ENCODE measurements at regions not wholly inside any gene's neighbourhood (a gene's known extent, or its start where the extent isn't known, plus 50 kb on each side); places are given as distances from the start of the nearest gene placed in this dataset.

DNA sequence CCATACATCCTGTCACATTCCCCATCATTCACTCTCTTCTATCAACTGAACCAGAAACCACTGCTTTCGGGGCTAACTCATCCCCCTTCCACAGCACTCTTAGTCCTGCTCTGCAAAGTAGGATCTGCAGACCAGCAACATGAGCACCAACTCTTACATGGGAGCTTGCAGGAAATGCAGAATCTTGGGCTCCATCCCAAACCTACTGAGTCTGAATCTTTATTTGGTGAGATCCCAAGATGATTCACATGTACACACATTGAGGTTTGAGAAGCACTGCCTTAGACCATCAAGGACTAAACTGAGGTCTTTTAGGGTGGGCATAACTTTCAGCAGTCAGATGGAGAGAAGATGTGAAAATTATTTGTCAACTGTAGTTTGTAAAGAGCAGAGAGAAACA is 235.6 kb upstream of the EPHA4 start:
- no peak overlapping the region for H3K9ac ChIP-seq (ENCODE audit: low read length in 2 of 2)
- H3K27me3 ChIP-seq (ENCODE audit: control insufficient read depth in 1 of 2, insufficient read depth in 2 of 2, low read length in 2 of 2), result no peaks in the 10 kb centered on the region
- H3K36me3 ChIP-seq (ENCODE audit: control insufficient read depth in 2 of 2, insufficient read depth in 2 of 2, low read length in 2 of 2), result no peaks in the 10 kb centered on the region
- H3K27ac ChIP-seq (ENCODE audit: low read length), result no peak overlapping the region
- H3K4me3 ChIP-seq (ENCODE audit: low read length in 2 of 2), result no peak overlapping the region
- no peaks in the 10 kb centered on the region for H3K9me3 ChIP-seq (ENCODE audit: control insufficient read depth in 2 of 2, low read length in 2 of 2)
- H3K4me1 ChIP-seq (ENCODE audit: control insufficient read depth, insufficient read depth, low read length), result peaks cover 7% of the 10 kb centered on the region

DNA sequence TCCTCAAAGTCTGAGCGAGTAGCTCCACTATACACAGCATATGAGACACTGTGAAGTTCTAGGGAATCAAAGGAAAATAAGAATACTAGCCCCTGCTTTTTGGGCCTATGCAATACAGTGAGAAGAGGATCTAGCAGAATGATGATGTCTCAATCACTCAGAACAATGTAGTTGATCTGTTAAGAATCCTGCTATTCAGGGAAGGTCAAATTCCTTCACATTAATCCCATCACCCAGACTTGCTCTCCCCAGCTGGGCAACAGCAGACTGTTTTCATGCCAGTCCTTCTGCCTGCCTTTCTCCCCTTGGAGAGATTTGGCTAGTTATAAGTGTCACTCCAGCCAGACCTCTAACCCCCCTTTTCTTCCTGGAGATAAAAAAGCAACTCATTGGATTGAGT is 230.0 kb upstream of the EPHA4 start:
- Histone ChIP-seq H3K9ac (ENCODE audit: low read length in 2 of 2) (no peak overlapping the region), H3K4me3 (ENCODE audit: low read length in 2 of 2) (no peak overlapping the region), H3K9me3 (ENCODE audit: control insufficient read depth in 2 of 2, low read length in 2 of 2) (no peaks in the 10 kb centered on the region), H3K27me3 (ENCODE audit: control insufficient read depth in 1 of 2, insufficient read depth in 2 of 2, low read length in 2 of 2) (no peaks in the 10 kb centered on the region), H3K36me3 (ENCODE audit: control insufficient read depth in 2 of 2, insufficient read depth in 2 of 2, low read length in 2 of 2) (no peaks in the 10 kb centered on the region), H3K4me1 (ENCODE audit: control insufficient read depth, insufficient read depth, low read length) (no peaks in the 10 kb centered on the region), H3K27ac (ENCODE audit: low read length) (no peak overlapping the region)

DNA sequence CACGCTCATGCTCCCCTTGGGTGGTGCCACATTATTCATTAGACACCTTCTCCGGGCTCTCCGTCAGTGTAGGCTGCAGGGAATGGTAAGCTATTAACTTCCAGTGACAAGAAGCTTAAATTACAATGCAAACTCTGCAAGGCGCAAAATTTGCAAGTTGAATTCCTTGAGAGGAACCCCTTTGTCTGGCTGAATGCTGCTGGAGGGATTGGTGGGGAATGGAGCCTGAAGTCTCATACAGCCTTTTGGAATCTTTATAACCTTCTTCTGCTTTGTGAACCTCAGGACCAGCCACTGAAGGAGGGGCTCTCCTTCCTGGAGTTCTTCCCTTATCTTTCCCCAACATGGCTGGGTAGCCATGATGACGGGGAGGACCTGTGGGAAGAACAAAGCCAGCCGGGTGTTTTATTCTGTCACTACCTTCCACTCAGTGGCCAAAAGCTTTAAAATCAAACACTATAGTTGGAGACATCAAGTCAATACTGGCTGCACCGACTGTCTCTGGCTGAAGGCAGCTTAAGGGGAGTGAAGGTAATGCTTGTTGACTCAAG is 220.9 kb upstream of the EPHA4 start:
- H3K27ac ChIP-seq (ENCODE audit: low read length), result no peak overlapping the region
- no peak overlapping the region for H3K4me3 ChIP-seq (ENCODE audit: low read length in 2 of 2)
- no peaks in the 10 kb centered on the region for H3K27me3 ChIP-seq (ENCODE audit: control insufficient read depth in 1 of 2, insufficient read depth in 2 of 2, low read length in 2 of 2)
- no peak overlapping the region for H3K9ac ChIP-seq (ENCODE audit: low read length in 2 of 2)
- H3K36me3 ChIP-seq (ENCODE audit: control insufficient read depth in 2 of 2, insufficient read depth in 2 of 2, low read length in 2 of 2), result no peaks in the 10 kb centered on the region
- no peaks in the 10 kb centered on the region for H3K4me1 ChIP-seq (ENCODE audit: control insufficient read depth, insufficient read depth, low read length)
- H3K9me3 ChIP-seq (ENCODE audit: control insufficient read depth in 2 of 2, low read length in 2 of 2), result no peaks in the 10 kb centered on the region

DNA sequence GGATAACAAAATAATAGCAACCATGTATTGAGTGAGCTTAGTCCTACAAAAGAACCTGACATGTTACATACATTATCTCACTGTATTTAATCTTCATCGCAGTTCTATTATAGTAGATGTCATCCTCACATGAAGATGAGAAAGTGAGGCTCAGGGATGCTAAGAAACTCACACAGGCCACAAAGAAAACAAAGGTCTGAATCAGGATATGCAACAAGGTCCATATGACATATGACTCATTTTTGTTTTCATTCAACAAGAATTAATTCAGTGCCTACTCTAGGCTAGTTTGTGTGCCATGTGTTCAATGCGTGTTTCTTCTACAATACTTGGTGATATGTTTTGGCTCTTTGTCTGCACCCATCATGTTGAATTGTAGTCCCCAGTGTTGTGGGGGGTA is 219.7 kb upstream of the EPHA4 start:
- Histone ChIP-seq H3K4me1 (ENCODE audit: control insufficient read depth, insufficient read depth, low read length) (peaks cover 5% of the 10 kb centered on the region), H3K9me3 (ENCODE audit: control insufficient read depth in 2 of 2, low read length in 2 of 2) (no peaks in the 10 kb centered on the region), H3K4me3 (ENCODE audit: low read length in 2 of 2) (no peak overlapping the region), H3K27ac (ENCODE audit: low read length) (no peak overlapping the region), H3K9ac (ENCODE audit: low read length in 2 of 2) (no peak overlapping the region), H3K36me3 (ENCODE audit: control insufficient read depth in 2 of 2, insufficient read depth in 2 of 2, low read length in 2 of 2) (no peaks in the 10 kb centered on the region), H3K27me3 (ENCODE audit: control insufficient read depth in 1 of 2, insufficient read depth in 2 of 2, low read length in 2 of 2) (no peaks in the 10 kb centered on the region)

DNA sequence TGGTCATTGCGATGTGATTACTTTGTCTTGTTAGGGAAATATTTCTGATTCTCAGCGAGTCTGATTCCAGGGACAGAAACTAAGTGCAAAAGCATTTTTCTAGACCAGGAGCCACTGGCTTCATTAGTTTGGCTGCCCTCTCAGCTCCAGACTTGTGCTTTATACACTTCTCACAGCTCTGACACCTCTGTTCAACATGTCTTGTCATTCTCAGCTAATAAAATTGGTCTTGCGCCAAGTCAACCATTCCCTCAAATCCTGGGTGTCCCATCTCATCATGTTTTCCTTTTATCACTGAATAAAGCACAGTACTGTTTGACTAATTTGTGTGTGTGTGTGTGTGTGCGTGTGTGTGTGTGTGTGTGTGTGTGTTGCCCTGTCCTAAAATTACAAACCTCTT is 215.5 kb upstream of the EPHA4 start:
- Histone ChIP-seq H3K4me3 (ENCODE audit: low read length in 2 of 2) (no peak overlapping the region), H3K4me1 (ENCODE audit: control insufficient read depth, insufficient read depth, low read length) (peaks cover 5% of the 10 kb centered on the region), H3K27me3 (ENCODE audit: control insufficient read depth in 1 of 2, insufficient read depth in 2 of 2, low read length in 2 of 2) (no peaks in the 10 kb centered on the region), H3K27ac (ENCODE audit: low read length) (no peak overlapping the region), H3K36me3 (ENCODE audit: control insufficient read depth in 2 of 2, insufficient read depth in 2 of 2, low read length in 2 of 2) (no peaks in the 10 kb centered on the region), H3K9ac (ENCODE audit: low read length in 2 of 2) (no peak overlapping the region), H3K9me3 (ENCODE audit: control insufficient read depth in 2 of 2, low read length in 2 of 2) (no peaks in the 10 kb centered on the region)

DNA sequence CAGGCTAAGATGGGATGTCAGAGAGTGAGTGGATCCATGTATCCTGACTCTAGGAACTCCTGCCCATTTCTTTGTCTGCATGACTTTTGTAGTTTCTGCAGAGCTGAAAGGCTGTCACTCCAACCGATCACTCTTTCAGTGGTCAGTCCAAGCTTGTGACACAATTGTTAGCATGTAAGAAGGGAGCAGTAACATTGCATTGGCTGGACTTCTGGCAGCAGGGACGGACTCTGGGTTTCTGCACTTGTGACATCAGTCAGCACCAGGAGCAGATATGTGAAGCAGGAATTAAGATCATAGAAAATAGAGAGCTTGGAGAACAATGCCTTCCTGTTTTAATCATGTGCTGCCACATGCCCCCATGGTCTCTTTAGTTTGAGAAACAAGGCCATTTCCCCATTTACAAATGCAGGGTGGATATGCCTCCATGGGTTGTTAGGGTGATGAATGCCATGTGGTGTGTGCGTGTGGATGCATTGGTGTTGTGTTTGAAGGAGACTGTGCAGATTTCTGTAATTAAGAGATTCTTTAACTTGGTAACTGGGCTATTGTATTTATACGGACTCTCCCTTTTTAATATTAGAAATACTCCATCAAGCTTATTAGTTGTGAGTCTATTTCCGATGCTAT is 214.3 kb upstream of the EPHA4 start:
- no peaks in the 10 kb centered on the region for H3K9me3 ChIP-seq (ENCODE audit: control insufficient read depth in 2 of 2, low read length in 2 of 2)
- H3K27me3 ChIP-seq (ENCODE audit: control insufficient read depth in 1 of 2, insufficient read depth in 2 of 2, low read length in 2 of 2), result no peaks in the 10 kb centered on the region
- H3K4me3 ChIP-seq (ENCODE audit: low read length in 2 of 2), result no peak overlapping the region
- peaks cover 5% of the 10 kb centered on the region for H3K4me1 ChIP-seq (ENCODE audit: control insufficient read depth, insufficient read depth, low read length)
- H3K9ac ChIP-seq (ENCODE audit: low read length in 2 of 2), result no peak overlapping the region
- no peak overlapping the region for H3K27ac ChIP-seq (ENCODE audit: low read length)
- no peaks in the 10 kb centered on the region for H3K36me3 ChIP-seq (ENCODE audit: control insufficient read depth in 2 of 2, insufficient read depth in 2 of 2, low read length in 2 of 2)

DNA sequence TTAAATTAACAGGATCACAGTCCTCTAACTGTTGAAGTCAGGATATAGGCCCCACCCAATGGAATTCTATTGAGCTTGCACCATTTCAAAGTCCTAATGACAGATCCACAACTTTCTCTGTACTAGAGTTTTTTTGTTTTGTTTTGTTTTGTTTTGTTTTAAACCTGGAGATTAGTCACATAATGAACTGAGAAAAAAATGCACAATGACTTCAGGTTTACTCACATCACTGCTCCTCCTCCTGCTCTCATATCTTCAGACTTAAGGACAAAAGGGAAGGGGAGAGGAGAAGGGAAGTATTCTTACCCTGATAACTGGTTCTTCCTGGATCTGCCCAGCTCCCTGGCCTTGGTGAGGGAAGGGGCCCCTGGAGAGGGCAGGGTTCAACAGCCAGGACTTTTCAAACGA is 208.2 kb upstream of the EPHA4 start:
- no peaks in the 10 kb centered on the region for H3K36me3 ChIP-seq (ENCODE audit: control insufficient read depth in 2 of 2, insufficient read depth in 2 of 2, low read length in 2 of 2)
- no peaks in the 10 kb centered on the region for H3K27me3 ChIP-seq (ENCODE audit: control insufficient read depth in 1 of 2, insufficient read depth in 2 of 2, low read length in 2 of 2)
- H3K4me3 ChIP-seq (ENCODE audit: low read length in 2 of 2), result no peak overlapping the region
- H3K27ac ChIP-seq (ENCODE audit: low read length), result peak overlapping the region; percentile 62
- peaks cover 15% of the 10 kb centered on the region for H3K4me1 ChIP-seq (ENCODE audit: control insufficient read depth, insufficient read depth, low read length)
- no peak overlapping the region for H3K9ac ChIP-seq (ENCODE audit: low read length in 2 of 2)
- no peaks in the 10 kb centered on the region for H3K9me3 ChIP-seq (ENCODE audit: control insufficient read depth in 2 of 2, low read length in 2 of 2)

DNA sequence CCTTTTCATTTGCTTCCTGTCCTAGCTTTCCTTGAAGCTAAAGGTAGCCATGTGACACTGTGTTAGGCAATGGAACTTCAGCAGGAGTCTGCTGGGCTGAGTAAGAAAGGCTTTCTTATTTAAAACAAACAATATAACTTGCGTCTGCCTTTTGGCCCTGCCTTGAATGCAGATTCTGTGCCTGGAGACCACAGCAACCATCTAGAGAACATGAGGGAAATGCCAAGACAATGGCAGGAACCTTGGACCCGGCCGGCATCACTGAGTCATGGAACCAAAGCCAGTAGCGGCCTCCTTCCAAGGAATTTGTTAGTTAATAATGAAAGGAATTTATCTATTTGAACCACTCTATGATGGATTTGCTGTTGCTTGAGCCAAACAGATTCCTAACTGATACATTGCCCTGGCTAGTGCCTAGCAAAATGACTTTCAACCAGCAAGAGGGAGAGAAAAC is 207.5 kb upstream of the EPHA4 start:
- Histone ChIP-seq H3K27me3 (ENCODE audit: control insufficient read depth in 1 of 2, insufficient read depth in 2 of 2, low read length in 2 of 2) (no peaks in the 10 kb centered on the region), H3K9ac (ENCODE audit: low read length in 2 of 2) (no peak overlapping the region), H3K36me3 (ENCODE audit: control insufficient read depth in 2 of 2, insufficient read depth in 2 of 2, low read length in 2 of 2) (no peaks in the 10 kb centered on the region), H3K9me3 (ENCODE audit: control insufficient read depth in 2 of 2, low read length in 2 of 2) (no peaks in the 10 kb centered on the region), H3K4me1 (ENCODE audit: control insufficient read depth, insufficient read depth, low read length) (peaks cover 15% of the 10 kb centered on the region), H3K4me3 (ENCODE audit: low read length in 2 of 2) (no peak overlapping the region), H3K27ac (ENCODE audit: low read length) (peak overlapping the region; percentile 62)

DNA sequence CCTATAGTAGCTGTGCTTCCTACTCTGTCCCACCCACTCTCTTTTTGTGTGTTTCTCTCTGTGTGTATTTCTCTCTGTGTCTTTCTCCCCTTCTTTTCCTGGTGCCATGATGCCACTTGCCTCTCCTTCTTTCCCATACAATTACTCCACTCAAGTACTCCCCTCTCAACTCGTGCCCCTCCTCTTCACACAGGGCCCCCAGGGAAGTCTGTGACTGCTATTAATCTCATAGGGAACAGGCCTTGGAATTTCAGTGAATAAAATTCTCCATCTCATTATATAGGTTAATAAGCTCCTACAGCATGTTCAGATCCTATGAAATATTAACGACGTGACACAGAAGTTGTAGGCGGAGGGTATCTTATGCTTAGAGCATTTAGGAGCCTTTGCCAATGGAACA is 205.9 kb upstream of the EPHA4 start:
- peaks cover 15% of the 10 kb centered on the region for H3K4me1 ChIP-seq (ENCODE audit: control insufficient read depth, insufficient read depth, low read length)
- H3K27ac ChIP-seq (ENCODE audit: low read length), result no peak overlapping the region
- no peaks in the 10 kb centered on the region for H3K9me3 ChIP-seq (ENCODE audit: control insufficient read depth in 2 of 2, low read length in 2 of 2)
- H3K4me3 ChIP-seq (ENCODE audit: low read length in 2 of 2), result no peak overlapping the region
- H3K36me3 ChIP-seq (ENCODE audit: control insufficient read depth in 2 of 2, insufficient read depth in 2 of 2, low read length in 2 of 2), result no peaks in the 10 kb centered on the region
- no peak overlapping the region for H3K9ac ChIP-seq (ENCODE audit: low read length in 2 of 2)
- H3K27me3 ChIP-seq (ENCODE audit: control insufficient read depth in 1 of 2, insufficient read depth in 2 of 2, low read length in 2 of 2), result no peaks in the 10 kb centered on the region

DNA sequence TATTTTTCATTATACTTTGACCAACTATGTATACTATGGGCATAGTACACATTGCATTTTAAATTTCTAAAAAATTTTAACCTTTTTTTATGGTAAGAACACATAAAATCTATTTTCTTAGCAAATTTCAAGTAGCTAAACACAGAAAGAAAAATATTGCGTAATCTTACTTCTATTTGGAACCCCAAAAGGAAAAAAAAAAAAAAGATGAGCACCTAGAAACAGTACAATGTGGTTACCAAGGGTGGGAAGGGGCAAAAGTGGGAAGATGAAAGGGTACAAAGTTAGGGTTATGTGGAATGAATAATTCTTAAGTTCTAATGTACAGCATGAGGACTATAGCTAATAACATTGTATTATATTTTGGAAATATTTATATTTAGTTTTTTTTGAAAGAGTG is 205.0 kb upstream of the EPHA4 start:
- Histone ChIP-seq H3K27me3 (ENCODE audit: control insufficient read depth in 1 of 2, insufficient read depth in 2 of 2, low read length in 2 of 2) (no peaks in the 10 kb centered on the region), H3K9me3 (ENCODE audit: control insufficient read depth in 2 of 2, low read length in 2 of 2) (no peaks in the 10 kb centered on the region), H3K36me3 (ENCODE audit: control insufficient read depth in 2 of 2, insufficient read depth in 2 of 2, low read length in 2 of 2) (no peaks in the 10 kb centered on the region), H3K9ac (ENCODE audit: low read length in 2 of 2) (no peak overlapping the region), H3K4me1 (ENCODE audit: control insufficient read depth, insufficient read depth, low read length) (peaks cover 15% of the 10 kb centered on the region), H3K27ac (ENCODE audit: low read length) (no peak overlapping the region), H3K4me3 (ENCODE audit: low read length in 2 of 2) (no peak overlapping the region)

DNA sequence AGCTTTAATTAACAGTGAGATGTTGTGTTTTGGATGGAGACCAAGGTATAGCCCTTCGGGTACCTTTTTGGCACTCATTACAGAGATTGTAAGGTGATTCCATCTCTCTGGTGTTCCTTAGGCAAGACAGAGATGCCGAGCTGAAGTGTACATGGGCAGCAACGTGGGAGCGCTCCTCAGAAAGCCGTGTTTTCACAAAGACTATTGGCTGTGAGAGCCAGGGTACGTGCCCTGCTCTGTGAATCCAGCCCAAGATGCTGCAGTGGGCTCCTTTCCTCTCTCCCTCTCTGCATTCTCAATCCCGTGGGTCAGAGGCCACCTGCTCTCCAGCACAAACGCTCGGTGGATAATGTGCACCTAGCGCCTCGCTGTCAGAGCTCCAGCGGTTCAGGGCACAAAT is 203.0 kb upstream of the EPHA4 start:
- no peaks in the 10 kb centered on the region for H3K9me3 ChIP-seq (ENCODE audit: control insufficient read depth in 2 of 2, low read length in 2 of 2)

More for the DNA sequence above, 203.0 kb upstream of the EPHA4 start:
- Histone ChIP-seq H3K4me3 (ENCODE audit: low read length in 2 of 2) (no peak overlapping the region), H3K4me1 (ENCODE audit: control insufficient read depth, insufficient read depth, low read length) (peaks cover 10% of the 10 kb centered on the region), H3K9ac (ENCODE audit: low read length in 2 of 2) (no peak overlapping the region), H3K27ac (ENCODE audit: low read length) (no peak overlapping the region), H3K36me3 (ENCODE audit: control insufficient read depth in 2 of 2, insufficient read depth in 2 of 2, low read length in 2 of 2) (no peaks in the 10 kb centered on the region), H3K27me3 (ENCODE audit: control insufficient read depth in 1 of 2, insufficient read depth in 2 of 2, low read length in 2 of 2) (no peaks in the 10 kb centered on the region)

All from stomach smooth muscle (tissue), 2 donors.